ENCODE measurements at regions not wholly inside any gene's neighbourhood (a gene's known extent, or its start where the extent isn't known, plus 50 kb on each side); places are given as distances from the start of the nearest gene placed in this dataset.

- no peak for DNase-seq
Observed at GRCh38 chr13:31956980-31957644, 74.5 kb upstream of the FRY start.

GRCh38 chr13:31957772-31958171, 73.8 kb upstream of the FRY start:
- no peak for DNase-seq

- DNase-seq: no peak
Observed at GRCh38 chr13:31962731-31963370, 68.7 kb upstream of the FRY start.

GRCh38 chr13:31963631-31964030, 67.9 kb upstream of the FRY start:
- DNase-seq: no peak

- DNase-seq: no peak
Observed at GRCh38 chr13:31964168-31964567, 67.4 kb upstream of the FRY start.

GRCh38 chr13:31965361-31966066, 66.1 kb upstream of the FRY start:
- DNase-seq: no peak

- no peak for DNase-seq
Observed at GRCh38 chr13:31967155-31967554, 64.4 kb upstream of the FRY start.

GRCh38 chr13:31968473-31968872, 63.1 kb upstream of the FRY start:
- no peak for DNase-seq

GRCh38 chr13:31970231-31970930, 61.2 kb upstream of the FRY start:
- DNase-seq: no peak

- DNase-seq: no peak
Observed at GRCh38 chr13:31972453-31972852, 59.1 kb upstream of the FRY start.

- DNase-seq: no peak
Observed at GRCh38 chr13:31978021-31978420, 53.6 kb upstream of the FRY start.

GRCh38 chr13:31980830-31981229, 50.7 kb upstream of the FRY start:
- DNase-seq: no peak

All from nucleus accumbens (tissue), 56 donors.